ENCODE measurements at regions not wholly inside any gene's neighbourhood (a gene's known extent, or its start where the extent isn't known, plus 50 kb on each side); places are given as distances from the start of the nearest gene placed in this dataset.

GRCh38 chr5:143721925-143722324 lies 90.0 kb upstream of the HMHB1 start:
- H4K20me1 ChIP-seq (ENCODE audit: insufficient read depth, low read length): no peaks in the 10 kb centered on the region
- peaks cover 4 to 12% of the 10 kb centered on the region in 2 donors for H3K9me3 ChIP-seq (replicated peaks in 1 of 2; ENCODE audit: control insufficient read depth in 1 of 2, insufficient read depth in 1 of 2, low read length in 2 of 2)
- DNase-seq: no peak
- no peak overlapping the region for H3K9ac ChIP-seq (ENCODE audit: insufficient read depth, low read length, poor library complexity, severe bottlenecking)
- H3K4me1 ChIP-seq (ENCODE audit: control insufficient read depth in 1 of 2, insufficient read depth in 2 of 2, low read length in 2 of 2): no peaks in the 10 kb centered on the region
- Mint-ChIP-seq H3K36me3 (no peaks in the 10 kb centered on the region), H3K27me3 (ENCODE audit: low read depth in 3 of 3) (peaks cover 0 to 5% (median 2%) of the 10 kb centered on the region in 3 donors), H3K4me1 (no peaks in the 10 kb centered on the region), H3K4me3 (no peak overlapping the region), H3K9me3 (peaks cover 16 to 28% (median 22%) of the 10 kb centered on the region in 7 donors), H3K27ac (no peak overlapping the region)
- H3K4me3 ChIP-seq (replicated peaks in 1 of 3; ENCODE audit: low read depth in 2 of 3, low read length in 3 of 3): no peak overlapping the region
- no peak overlapping the region for H3K27ac ChIP-seq (ENCODE audit: low read depth in 1 of 2, low read length in 2 of 2)
- H3K27me3 ChIP-seq (ENCODE audit: control insufficient read depth in 2 of 2, insufficient read depth in 2 of 2, low read length in 2 of 2): no peaks in the 10 kb centered on the region
- H2AFZ ChIP-seq (ENCODE audit: insufficient read depth, low read depth, low read length, poor library complexity, severe bottlenecking): no peak overlapping the region
- no peak overlapping the region for H3K4me2 ChIP-seq (replicated peaks; ENCODE audit: extremely low read depth, low read length, poor library complexity, severe bottlenecking)
- intact Hi-C loops (cut with micrococcal nuclease): no loop called here
- no peaks in the 10 kb centered on the region for H3K36me3 ChIP-seq (replicated peaks in 1 of 2; ENCODE audit: control insufficient read depth in 1 of 2, insufficient read depth in 2 of 2, low read length in 2 of 2)
- no peaks in the 10 kb centered on the region for H3K79me2 ChIP-seq (ENCODE audit: insufficient read depth, low read length)
- no peak for TF ChIP-seq CTCF (IDR thresholded peaks at IDR 0.05)

GRCh38 chr5:143720689-143721088 lies 91.3 kb upstream of the HMHB1 start:
- WGBS (ENCODE audit: insufficient coverage): 87% methylated on average over 3 of the region's 5 CpGs
- no peak for DNase-seq
- H3K27ac ChIP-seq (ENCODE audit: low read depth in 1 of 2, low read length in 2 of 2): no peak overlapping the region
- no peaks in the 10 kb centered on the region for H4K20me1 ChIP-seq (ENCODE audit: insufficient read depth, low read length)
- intact Hi-C loops (cut with micrococcal nuclease): no loop called here
- no peak overlapping the region for H2AFZ ChIP-seq (ENCODE audit: insufficient read depth, low read depth, low read length, poor library complexity, severe bottlenecking)
- Mint-ChIP-seq H3K4me3 (no peak overlapping the region), H3K27me3 (ENCODE audit: low read depth in 3 of 3) (peaks cover 0 to 3% (median 2%) of the 10 kb centered on the region in 3 donors), H3K36me3 (no peaks in the 10 kb centered on the region), H3K4me1 (no peaks in the 10 kb centered on the region), H3K27ac (no peak overlapping the region), H3K9me3 (peaks cover 14 to 22% (median 16%) of the 10 kb centered on the region in 7 donors)
- H3K4me1 ChIP-seq (ENCODE audit: control insufficient read depth in 1 of 2, insufficient read depth in 2 of 2, low read length in 2 of 2): no peaks in the 10 kb centered on the region
- H3K27me3 ChIP-seq (ENCODE audit: control insufficient read depth in 2 of 2, insufficient read depth in 2 of 2, low read length in 2 of 2): no peaks in the 10 kb centered on the region
- no peaks in the 10 kb centered on the region for H3K79me2 ChIP-seq (ENCODE audit: insufficient read depth, low read length)
- peaks cover 2 to 5% of the 10 kb centered on the region in 2 donors for H3K9me3 ChIP-seq (replicated peaks in 1 of 2; ENCODE audit: control insufficient read depth in 1 of 2, insufficient read depth in 1 of 2, low read length in 2 of 2)
- no peak overlapping the region for H3K4me3 ChIP-seq (replicated peaks in 1 of 3; ENCODE audit: low read depth in 2 of 3, low read length in 3 of 3)
- no peaks in the 10 kb centered on the region for H3K36me3 ChIP-seq (replicated peaks in 1 of 2; ENCODE audit: control insufficient read depth in 1 of 2, insufficient read depth in 2 of 2, low read length in 2 of 2)
- no peak overlapping the region for H3K4me2 ChIP-seq (replicated peaks; ENCODE audit: extremely low read depth, low read length, poor library complexity, severe bottlenecking)
- H3K9ac ChIP-seq (ENCODE audit: insufficient read depth, low read length, poor library complexity, severe bottlenecking): no peak overlapping the region
- TF ChIP-seq CTCF (IDR thresholded peaks at IDR 0.05): no peak
